SK-N-SH (cell line): ENCODE measurements at regions not wholly inside any gene's neighbourhood (a gene's known extent, or its start where the extent isn't known, plus 50 kb on each side); places are given as distances from the start of the nearest gene placed in this dataset.
"Not testable (repeated sequence)": the region's sequence is repeated elsewhere in the genome, so short reads cannot be mapped to it uniquely, and the experiment has no call there.

ENCODE experiments used
- CTCF ChIA-PET: fragments of 300-600, 350-600 bp; formaldehyde crosslinking; extraction: SDS; loops from one replicate; lab custom pipeline; 2021; lab: Yijun Ruan, JAX
- POLR2A ChIA-PET: fragments of 350-600 bp; sonication (Branson Sonifier 250); formaldehyde crosslinking; extraction: SDS; loops from one replicate; lab custom pipeline; 2020; ENCODE audit warnings: antibody characterized with exemption, inconsistent platforms; lab: Yijun Ruan, JAX
- DNase-seq: peaks from one replicate; pipeline ENCODE4 v3.0.0; 2012
- H2AFZ ChIP-seq: fragments of 200-600 bp; sonication (generic); 2 replicates; pipeline ENCODE4 v1.8.1; 2016; ENCODE audit warnings: antibody characterized with exemption, mild to moderate bottlenecking, low read depth
- H3F3A ChIP-seq: fragments of 200-600 bp; sonication (generic); replicated peaks from 2 replicates; pipeline ENCODE3; 2016; ENCODE audit warnings: antibody characterized with exemption, mild to moderate bottlenecking; ENCODE audit not compliant: insufficient read depth
- H3K27ac ChIP-seq, 2 experiments: fragments of 200-500 bp in 1 of 2; fragments of 200-600 bp in 1 of 2; sonication (Bioruptor generic) in 1 of 2; sonication (generic), shearing (Covaris generic) in 1 of 2; 2 replicates each; pipeline versions ENCODE4 v1.5.1 to v1.6.1; 2014 to 2016; ENCODE audit warnings: low read depth in 2 of 2, inconsistent platforms in 1 of 2, low read length in 1 of 2, mild to moderate bottlenecking in 1 of 2, mixed read lengths in 1 of 2
- H3K27me3 ChIP-seq: fragments of 200-600 bp; sonication (generic), shearing (Covaris generic); 2 replicates; pipeline ENCODE4 v1.6.1; 2016; ENCODE audit warnings: mixed run types; ENCODE audit not compliant: insufficient read depth
- H3K36me3 ChIP-seq, 2 experiments: fragments of 200-500 bp in 1 of 2; fragments of 200-600 bp in 1 of 2; sonication (Bioruptor generic) in 1 of 2; sonication (generic) in 1 of 2; replicated peaks in 1 of 2; 2 replicates each; pipeline versions ENCODE3 to v1.5.1; 2014 to 2016; ENCODE audit warnings: low read length in 1 of 2, mild to moderate bottlenecking in 1 of 2; ENCODE audit not compliant: insufficient read depth in 2 of 2, control insufficient read depth in 1 of 2
- H3K4me1 ChIP-seq, 2 experiments: fragments of 200-500 bp in 1 of 2; fragments of 200-600 bp in 1 of 2; sonication (Bioruptor generic) in 1 of 2; sonication (generic), shearing (Covaris generic) in 1 of 2; 2 replicates each; pipeline versions ENCODE4 v1.5.1 to v1.6.1; 2014 to 2016; ENCODE audit warnings: low read depth in 1 of 2, low read length in 1 of 2, mixed run types in 1 of 2; ENCODE audit not compliant: insufficient read depth in 2 of 2, control insufficient read depth in 1 of 2
- H3K4me2 ChIP-seq: fragments of 200-600 bp; sonication (generic), shearing (Covaris generic); 2 replicates; pipeline ENCODE4 v1.6.1; 2017; ENCODE audit warnings: mixed run types
- H3K4me3 ChIP-seq, 2 experiments: fragments of 200-500 bp in 1 of 2; fragments of 200-600 bp in 1 of 2; sonication (Bioruptor generic) in 1 of 2; sonication (generic), shearing (Covaris generic) in 1 of 2; 2 replicates each; pipeline versions ENCODE4 v1.5.1 to v1.8.1; 2014 to 2016; ENCODE audit warnings: low read depth in 2 of 2, inconsistent platforms in 1 of 2, low read length in 1 of 2, mild to moderate bottlenecking in 1 of 2, mixed read lengths in 1 of 2, moderate library complexity in 1 of 2
- H3K79me2 ChIP-seq: fragments of 200-600 bp; sonication (generic); 2 replicates; pipeline ENCODE4 v1.8.1; 2017; ENCODE audit warnings: mild to moderate bottlenecking; ENCODE audit not compliant: insufficient read depth
- H3K9ac ChIP-seq: fragments of 200-600 bp; sonication (generic); 2 replicates; pipeline ENCODE4 v1.6.1; 2017; ENCODE audit warnings: mixed run types
- H3K9me2 ChIP-seq: fragments of 200-600 bp; sonication (generic); 2 replicates; pipeline ENCODE4 v1.6.1; 2017; ENCODE audit warnings: mixed run types
- H3K9me3 ChIP-seq: fragments of 200-600 bp; sonication (generic); 2 replicates; pipeline ENCODE4 v1.6.1; 2017; ENCODE audit warnings: mixed run types, mild to moderate bottlenecking, moderate library complexity
- H4K20me1 ChIP-seq: fragments of 200-600 bp; sonication (generic); 2 replicates; pipeline ENCODE4 v1.6.1; 2017; ENCODE audit warnings: mild to moderate bottlenecking, mixed run types; ENCODE audit not compliant: insufficient read depth
- CHD2 ChIP-seq: fragments of 150-350 bp; IDR thresholded peaks from 2 replicates; pipeline ENCODE4 v1.6.1; 2018; ENCODE audit warnings: low read length; ENCODE audit not compliant: partially characterized antibody
- ELF1 ChIP-seq: IDR thresholded peaks from 2 replicates; pipeline ENCODE4 v1.4.0; 2012
- EZH2phosphoT487 ChIP-seq: fragments of 200-600 bp; sonication (generic); IDR thresholded peaks from 2 replicates; pipeline ENCODE4 v1.6.1; 2017; ENCODE audit warnings: low read depth, mixed run types, mild to moderate bottlenecking, antibody characterized with exemption, moderate library complexity, borderline replicate concordance
- FOSL2 ChIP-seq: IDR thresholded peaks from 2 replicates; pipeline ENCODE4 v1.4.0; 2012; ENCODE audit warnings: low read depth, mild to moderate bottlenecking, moderate library complexity, borderline replicate concordance
- FOXM1 ChIP-seq: IDR thresholded peaks from 2 replicates; pipeline ENCODE4 v1.4.0; 2012; ENCODE audit warnings: low read depth, mild to moderate bottlenecking
- GATA2 ChIP-seq: sonication (generic); formaldehyde crosslinking; IDR thresholded peaks from 2 replicates; pipeline ENCODE4 v1.5.0; 2020; ENCODE audit warnings: mild to moderate bottlenecking, missing genetic modification reagents
- JUND ChIP-seq: IDR thresholded peaks from 2 replicates; pipeline ENCODE4 v1.4.0; 2012
- MAX ChIP-seq: IDR thresholded peaks from 2 replicates; pipeline ENCODE4 v1.4.0; 2012; ENCODE audit warnings: low read depth
- MEF2A ChIP-seq: IDR thresholded peaks from 2 replicates; pipeline ENCODE4 v1.4.0; 2012; ENCODE audit warnings: low read depth, borderline replicate concordance
- MXI1 ChIP-seq: IDR thresholded peaks from 2 replicates; pipeline ENCODE4 v1.6.1; 2012; ENCODE audit warnings: mild to moderate bottlenecking, low read depth, low read length, improper control_type of control experiment
- REST ChIP-seq: IDR thresholded peaks from 2 replicates; pipeline ENCODE4 v1.6.1; 2012; ENCODE audit warnings: mild to moderate bottlenecking, low read depth, low read length, moderate library complexity
- RFX5 ChIP-seq: IDR thresholded peaks from 2 replicates; pipeline ENCODE4 v1.6.1; 2012; ENCODE audit warnings: mild to moderate bottlenecking, improper control_type of control experiment, low read length
- RXRA ChIP-seq: IDR thresholded peaks from 2 replicates; pipeline ENCODE4 v1.4.0; 2012; ENCODE audit warnings: low read depth, mild to moderate bottlenecking, borderline replicate concordance
- SMC3 ChIP-seq: IDR thresholded peaks from 2 replicates; pipeline ENCODE4 v1.6.1; 2012; ENCODE audit warnings: low read depth, low read length, improper control_type of control experiment
- TAF1 ChIP-seq: IDR thresholded peaks from 2 replicates; pipeline ENCODE4 v1.6.1; 2012; ENCODE audit warnings: low read depth, mild to moderate bottlenecking, low read length, moderate library complexity, borderline replicate concordance
- TEAD4 ChIP-seq: IDR thresholded peaks from 2 replicates; pipeline ENCODE4 v1.4.0; 2012; ENCODE audit warnings: mild to moderate bottlenecking, borderline replicate concordance; ENCODE audit not compliant: insufficient read depth
- WGBS: methylation state at CpG from one replicate; pipeline ENCODE4 v1.1.6; 2017; ENCODE audit warnings: low lambda C conversion rate; 5-methylcytosine and 5-hydroxymethylcytosine counted together

- no peak for TF ChIP-seq REST
These were observed 183.2 kb upstream of the RPRM start (continued) for GRCh38 chr2:153661801-153662200.

GRCh38 chr2:153663371-153663770 is 184.8 kb upstream of the RPRM start:
- Histone ChIP-seq H4K20me1 (no peaks in the 10 kb centered on the region), H3K9ac (no peak overlapping the region), H3K79me2 (no peaks in the 10 kb centered on the region), H3K9me3 (no peaks in the 10 kb centered on the region), H3K27ac (no peak overlapping the region), H3K36me3 (no peaks in the 10 kb centered on the region), H3K4me2 (no peak overlapping the region), H3K27me3 (no peaks in the 10 kb centered on the region), H3F3A (no peaks in the 10 kb centered on the region), H2AFZ (no peak overlapping the region), H3K9me2 (no peaks in the 10 kb centered on the region), H3K4me1 (no peaks in the 10 kb centered on the region), H3K4me3 (no peak overlapping the region)
- no peak for TF ChIP-seq SMC3
- TF ChIP-seq RXRA = no peak
- TF ChIP-seq MAX = no peak
- no peak for TF ChIP-seq TAF1
- no peak for TF ChIP-seq ELF1
- no peak for TF ChIP-seq FOXM1
- TF ChIP-seq MXI1 = no peak
- TF ChIP-seq CHD2 = no peak
- TF ChIP-seq MEF2A = no peak
- TF ChIP-seq REST = no peak
- TF ChIP-seq GATA2 = no peak
- no peak for TF ChIP-seq RFX5
- no peak for TF ChIP-seq JUND
- no peak for TF ChIP-seq EZH2phosphoT487
- TF ChIP-seq TEAD4 = no peak
- no peak for TF ChIP-seq FOSL2
- WGBS = 1% methylated on average over 2 of the region's 2 CpGs
- ChIA-PET CTCF (no interaction called here), POLR2A (no interaction called here)
- no peak for DNase-seq

GRCh38 chr2:153664009-153664408 is 185.4 kb upstream of the RPRM start:
- CTCF ChIA-PET, DNase-seq, H3K36me3 ChIP-seq, H3K9me3 ChIP-seq, H3K9ac ChIP-seq, H2AFZ ChIP-seq, H3K4me2 ChIP-seq, POLR2A ChIA-PET, H3F3A ChIP-seq, H3K4me1 ChIP-seq, H3K9me2 ChIP-seq, H3K27me3 ChIP-seq, H3K4me3 ChIP-seq, H3K79me2 ChIP-seq, H4K20me1 ChIP-seq, H3K27ac ChIP-seq: not testable (repeated sequence)
- 17% methylated on average over 5 of the region's 5 CpGs for WGBS
